Body of pancreas (tissue), 4 donors: ENCODE measurements at regions not wholly inside any gene's neighbourhood (a gene's known extent, or its start where the extent isn't known, plus 50 kb on each side); places are given as distances from the start of the nearest gene placed in this dataset.

Experiments
- ATAC-seq: fragments of 150-250 bp; one replicate; pipeline ENCODE4 v1.9.1; 2016
- DNase-seq, 4 donors: peaks; one replicate each; pipeline ENCODE4 v3.0.0-alpha.2; 2019
- H3K27ac ChIP-seq, 4 donors: fragments of 200-600 bp; sonication (generic); 1 replicate in 3 of 4; 2 replicates in 1 of 4; pipeline versions ENCODE4 v1.5.1 to v1.6.1; 2016 to 2019; ENCODE audit warnings: mild to moderate bottlenecking in 1 of 4, mixed read lengths in 1 of 4, moderate library complexity in 1 of 4
- H3K27me3 ChIP-seq, 2 donors: fragments of 200-600 bp; sonication (generic); one replicate each; pipeline ENCODE4 v1.6.0; 2016; ENCODE audit warnings: mild to moderate bottlenecking in 1 of 2
- H3K36me3 ChIP-seq, 2 donors: fragments of 200-600 bp; sonication (generic); replicated peaks in 1 of 2; 2 replicates each; pipeline ENCODE4 v1.5.1; 2016; ENCODE audit warnings: low read depth in 2 of 2; ENCODE audit not compliant: insufficient read depth in 1 of 2
- H3K4me1 ChIP-seq: fragments of 200-600 bp; sonication (generic); one replicate; pipeline ENCODE4 v1.6.0; 2016
- H3K4me3 ChIP-seq, 2 donors: fragments of 200-600 bp; sonication (generic); 1 replicate in 1 of 2; 2 replicates in 1 of 2; pipeline ENCODE4 v1.5.1; 2016 to 2019
- H3K9me3 ChIP-seq, 3 donors: fragments of 200-600 bp; sonication (generic); 1 replicate in 2 of 3; 2 replicates in 1 of 3; pipeline ENCODE4 v1.5.1; 2016
- POLR2A ChIP-seq, 3 donors: fragments of 450-650 bp; IDR thresholded peaks; one replicate each; pipeline ENCODE4 v1.6.1; 2016; ENCODE audit warnings: antibody characterized with exemption in 3 of 3, mild to moderate bottlenecking in 2 of 3
- WGBS, 2 donors: methylation state at CpG; one replicate each; pipeline ENCODE4 v1.1.5; 2017; 5-methylcytosine and 5-hydroxymethylcytosine counted together
- intact Hi-C: fragments of 100-400 bp; cut with DNase I; formaldehyde crosslinking; loops from one replicate; pipeline ENCODE4 v1.15.1; 2023
- TF ChIP-seq, protein P1 (sequence below), 7 experiments: fragments of 450-650 bp in 4 of 7; fragments of 200-600 bp in 3 of 7; sonication (generic) in 3 of 7; IDR thresholded peaks; one replicate each; pipeline ENCODE4 v1.5.1; 2016 to 2019; ENCODE audit warnings: antibody characterized with exemption in 7 of 7

DNA sequence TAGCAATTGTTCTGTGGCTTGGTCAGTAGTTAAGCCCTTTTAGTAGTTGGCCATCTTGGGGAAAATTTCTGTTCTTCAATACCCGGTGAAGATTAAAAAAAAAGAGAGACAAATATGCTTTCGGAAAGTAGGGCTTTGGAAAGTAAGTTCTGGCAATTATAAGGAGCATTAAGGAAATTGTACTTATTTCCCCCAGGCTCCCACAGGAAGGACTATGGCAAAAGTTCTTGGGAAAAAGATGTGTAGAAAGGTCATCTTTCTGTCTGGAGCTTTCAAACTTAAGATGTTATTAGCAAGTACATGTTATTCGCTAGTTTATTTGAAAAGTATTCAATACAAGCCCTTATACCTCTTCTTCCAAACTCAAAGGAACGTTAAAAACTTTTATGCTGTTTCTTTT, 144.5 kb downstream of the MTX2 start:
- intact Hi-C loops, result no loop called here
- WGBS, 2 donors, result 56 to 59% methylated on average over 4 of the region's 4 CpGs
- DNase-seq (no peak), ATAC-seq (no peak)
- H3K9me3 ChIP-seq, result no peaks in the 10 kb centered on the region
- H3K27me3 ChIP-seq, result no peaks in the 10 kb centered on the region
- TF ChIP-seq, protein P1, sequence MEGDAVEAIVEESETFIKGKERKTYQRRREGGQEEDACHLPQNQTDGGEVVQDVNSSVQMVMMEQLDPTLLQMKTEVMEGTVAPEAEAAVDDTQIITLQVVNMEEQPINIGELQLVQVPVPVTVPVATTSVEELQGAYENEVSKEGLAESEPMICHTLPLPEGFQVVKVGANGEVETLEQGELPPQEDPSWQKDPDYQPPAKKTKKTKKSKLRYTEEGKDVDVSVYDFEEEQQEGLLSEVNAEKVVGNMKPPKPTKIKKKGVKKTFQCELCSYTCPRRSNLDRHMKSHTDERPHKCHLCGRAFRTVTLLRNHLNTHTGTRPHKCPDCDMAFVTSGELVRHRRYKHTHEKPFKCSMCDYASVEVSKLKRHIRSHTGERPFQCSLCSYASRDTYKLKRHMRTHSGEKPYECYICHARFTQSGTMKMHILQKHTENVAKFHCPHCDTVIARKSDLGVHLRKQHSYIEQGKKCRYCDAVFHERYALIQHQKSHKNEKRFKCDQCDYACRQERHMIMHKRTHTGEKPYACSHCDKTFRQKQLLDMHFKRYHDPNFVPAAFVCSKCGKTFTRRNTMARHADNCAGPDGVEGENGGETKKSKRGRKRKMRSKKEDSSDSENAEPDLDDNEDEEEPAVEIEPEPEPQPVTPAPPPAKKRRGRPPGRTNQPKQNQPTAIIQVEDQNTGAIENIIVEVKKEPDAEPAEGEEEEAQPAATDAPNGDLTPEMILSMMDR (IDR thresholded peaks at IDR 0.05), result no peak
- TF ChIP-seq POLR2A (IDR thresholded peaks at IDR 0.05), result no peak
- H3K4me3 ChIP-seq, result no peak overlapping the region
- H3K36me3 ChIP-seq, result no peaks in the 10 kb centered on the region
- H3K4me1 ChIP-seq, result no peaks in the 10 kb centered on the region
- no peak overlapping the region for H3K27ac ChIP-seq

DNA sequence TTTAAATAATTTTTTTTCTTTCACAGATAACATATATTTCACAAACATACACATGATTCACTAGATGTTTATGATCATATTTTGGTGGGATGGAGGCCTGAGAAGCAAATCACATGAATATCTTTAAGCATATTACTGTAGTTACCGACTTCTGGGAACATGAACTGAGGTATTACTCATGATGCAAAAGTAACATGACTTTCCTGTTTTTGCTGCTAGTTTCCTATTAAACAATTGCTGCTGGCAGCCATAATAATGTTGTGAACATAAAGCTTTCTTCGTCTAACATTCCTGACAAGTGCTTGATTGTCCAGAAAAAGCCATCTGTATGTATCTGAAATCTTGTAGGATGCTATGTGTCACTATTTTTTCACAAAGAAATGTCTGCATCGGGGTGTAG, 145.4 kb downstream of the MTX2 start:
- DNase-seq (no peak), ATAC-seq (no peak)
- intact Hi-C loops, result no loop called here
- TF ChIP-seq, protein P1 (IDR thresholded peaks at IDR 0.05), result no peak
- TF ChIP-seq POLR2A (IDR thresholded peaks at IDR 0.05), result no peak
- H3K9me3 ChIP-seq, result no peaks in the 10 kb centered on the region
- no peak overlapping the region for H3K4me3 ChIP-seq
- 65 to 70% methylated on average over 3 of the region's 3 CpGs for WGBS, 2 donors
- H3K4me1 ChIP-seq, result no peaks in the 10 kb centered on the region
- H3K36me3 ChIP-seq, result no peaks in the 10 kb centered on the region
- no peak overlapping the region for H3K27ac ChIP-seq
- no peaks in the 10 kb centered on the region for H3K27me3 ChIP-seq

DNA sequence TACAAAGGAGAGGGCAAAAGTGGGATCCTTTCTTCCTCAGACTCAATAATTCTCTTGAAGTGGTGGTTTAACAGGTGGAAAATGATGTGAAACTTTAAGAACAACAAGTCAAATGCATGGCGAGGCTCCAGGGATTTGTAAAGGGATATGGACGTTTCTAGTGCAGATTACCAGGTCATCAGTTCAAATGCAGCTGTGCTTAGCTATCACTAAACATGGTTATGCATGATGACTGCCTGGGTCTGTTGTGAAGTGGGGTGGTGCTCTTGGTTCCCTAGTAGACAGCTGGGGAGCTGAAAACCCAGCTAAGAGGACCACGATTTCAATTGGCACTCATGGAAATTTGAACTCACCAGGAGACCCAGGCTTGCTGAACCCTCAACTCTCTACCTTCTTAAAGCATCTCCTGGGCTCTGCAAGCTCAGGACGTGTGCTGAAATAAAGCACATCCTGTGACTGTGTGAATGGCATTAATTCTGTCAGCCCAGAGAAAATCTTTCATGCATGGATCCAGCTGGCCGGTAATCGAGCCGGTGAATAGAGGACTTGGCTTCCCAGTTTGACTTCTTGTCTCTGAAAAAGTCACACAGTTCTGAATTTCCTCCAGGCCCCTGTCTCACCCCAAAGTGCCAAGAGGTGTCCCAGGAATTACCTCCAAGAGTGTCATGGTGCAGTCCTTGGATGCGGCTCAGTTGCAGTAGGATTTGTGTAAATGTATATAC, 146.1 kb downstream of the MTX2 start:
- WGBS, 2 donors, result 54 to 73% methylated on average over 8 of the region's 8 CpGs
- intact Hi-C loops, result no loop called here
- no peaks in the 10 kb centered on the region for H3K27me3 ChIP-seq

DNA sequence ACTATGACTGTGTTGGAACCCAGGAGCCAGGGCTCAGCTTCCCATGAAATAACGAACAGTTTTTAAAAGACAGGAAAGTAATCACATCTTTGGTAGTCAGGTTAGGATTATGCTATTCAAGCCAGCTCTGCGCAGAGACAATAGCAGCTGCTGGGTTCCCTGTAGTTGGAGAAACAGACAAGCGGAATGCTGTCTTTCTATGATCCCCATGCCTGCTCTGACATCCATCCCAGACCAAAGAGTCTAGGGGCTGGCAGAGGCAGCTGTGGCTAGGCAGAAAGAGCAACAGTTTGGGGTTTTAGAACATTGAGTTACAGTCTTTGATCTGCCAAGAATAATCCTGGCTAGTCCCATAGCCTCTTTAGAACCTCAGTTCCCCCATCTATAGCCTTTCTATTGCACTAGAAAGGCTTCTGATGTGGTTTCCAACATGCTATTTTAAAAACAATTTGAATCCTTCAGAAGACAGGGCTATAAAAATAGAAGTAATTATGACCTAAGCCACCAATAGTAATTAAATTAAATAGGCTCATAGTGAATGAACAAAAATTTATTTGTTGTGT, 146.8 kb downstream of the MTX2 start:
- Histone ChIP-seq H3K27me3 (no peaks in the 10 kb centered on the region), H3K27ac (no peak overlapping the region), H3K4me3 (no peak overlapping the region), H3K9me3 (no peaks in the 10 kb centered on the region), H3K36me3 (no peaks in the 10 kb centered on the region), H3K4me1 (no peaks in the 10 kb centered on the region)
- 70% methylated on average over 3 of the region's 3 CpGs for WGBS, 2 donors
- intact Hi-C loops, result no loop called here
- DNase-seq, result no peak
- TF ChIP-seq, protein P1 (IDR thresholded peaks at IDR 0.05), result no peak
- TF ChIP-seq POLR2A (IDR thresholded peaks at IDR 0.05), result no peak
- ATAC-seq, result no peak

More for the DNA sequence above, 146.1 kb downstream of the MTX2 start:
- TF ChIP-seq, protein P1 (IDR thresholded peaks at IDR 0.05), result no peak
- no peak for TF ChIP-seq POLR2A (IDR thresholded peaks at IDR 0.05)
- ATAC-seq (no peak), DNase-seq (no peak)
- no peak overlapping the region for H3K4me3 ChIP-seq
- H3K9me3 ChIP-seq, result no peaks in the 10 kb centered on the region
- H3K4me1 ChIP-seq, result no peaks in the 10 kb centered on the region
- no peak overlapping the region for H3K27ac ChIP-seq
- H3K36me3 ChIP-seq, result no peaks in the 10 kb centered on the region

DNA sequence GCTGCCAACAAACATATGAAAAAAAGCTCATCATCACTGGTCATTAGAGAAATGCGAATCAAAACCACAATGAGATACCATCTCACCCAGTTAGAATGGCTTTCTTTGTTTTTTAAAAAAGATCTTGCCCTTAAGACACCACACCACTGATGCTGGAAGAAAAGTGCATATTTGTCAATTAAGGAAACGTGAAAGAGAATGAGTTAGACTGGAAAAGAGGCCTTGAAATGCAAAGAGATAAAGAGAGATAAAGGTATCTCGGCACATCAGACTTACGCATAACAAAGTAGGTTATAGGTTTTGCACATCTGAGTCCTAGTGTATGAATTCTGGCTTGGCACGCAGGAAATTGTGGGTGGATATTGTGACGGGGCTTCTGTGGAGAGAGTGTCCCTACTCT, 149.5 kb downstream of the MTX2 start:
- intact Hi-C loops, result no loop called here
- 77 to 82% methylated on average over 6 of the region's 6 CpGs for WGBS, 2 donors
- peaks cover 0 to 2% of the 10 kb centered on the region in 2 donors for H3K27me3 ChIP-seq
- H3K36me3 ChIP-seq, result no peaks in the 10 kb centered on the region
- H3K4me1 ChIP-seq, result no peaks in the 10 kb centered on the region
- H3K9me3 ChIP-seq, result no peaks in the 10 kb centered on the region
- H3K4me3 ChIP-seq, result no peak overlapping the region
- TF ChIP-seq, protein P1 (IDR thresholded peaks at IDR 0.05), result no peak
- TF ChIP-seq POLR2A (IDR thresholded peaks at IDR 0.05), result no peak
- H3K27ac ChIP-seq, result no peak overlapping the region
- DNase-seq (no peak), ATAC-seq (no peak)
